ENCODE measurements at regions not wholly inside any gene's neighbourhood (a gene's known extent, or its start where the extent isn't known, plus 50 kb on each side); places are given as distances from the start of the nearest gene placed in this dataset.
"Not testable (repeated sequence)": the region's sequence is repeated elsewhere in the genome, so short reads cannot be mapped to it uniquely, and the experiment has no call there.

DNA sequence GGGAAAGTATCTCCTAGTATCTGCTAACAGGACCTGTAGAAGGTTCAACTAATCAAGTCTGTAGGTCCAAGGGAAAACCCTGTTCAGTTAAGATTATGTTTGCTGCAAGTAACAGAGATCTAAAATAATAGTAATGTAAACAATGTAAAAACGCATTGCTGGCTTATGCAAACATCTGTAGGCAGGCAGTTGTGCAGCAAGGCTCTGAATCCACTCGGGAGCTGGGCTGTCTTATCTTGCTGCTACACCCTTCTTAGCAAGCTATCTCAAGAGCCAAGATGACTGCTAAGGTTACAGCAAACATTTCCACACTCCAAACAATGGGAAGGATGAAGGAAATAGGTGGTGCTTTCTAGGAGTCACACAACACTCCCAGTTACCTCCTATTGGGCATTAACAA is 397.3 kb upstream of the NRSN1 start:
- in situ Hi-C loops (cut with HindIII; ENCODE audit: low pct_unique_long_range_greater_than_20kb, low sequenced_read_pairs): no loop called here
- DNase-seq (ENCODE audit: low read depth, low spot score): no peak

DNA sequence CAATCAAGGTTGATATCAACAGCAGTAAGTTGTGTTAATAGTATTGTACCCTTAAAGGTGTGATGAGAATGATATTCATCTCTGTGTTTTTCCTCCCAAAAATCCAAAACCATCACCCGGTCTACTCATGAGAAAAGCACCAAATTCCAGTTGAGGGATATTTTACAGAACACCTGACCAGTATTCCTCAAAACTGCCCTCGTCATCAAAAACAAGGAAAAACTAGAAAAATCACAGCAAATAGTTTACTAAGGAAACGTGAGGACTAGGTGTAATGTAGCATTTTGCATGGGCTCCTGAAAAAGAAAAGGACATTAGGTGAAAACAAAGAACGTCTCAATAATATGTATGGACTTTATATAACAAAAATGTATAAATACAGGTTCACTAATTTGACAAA is 394.4 kb upstream of the NRSN1 start:
- in situ Hi-C loops (cut with HindIII; ENCODE audit: low pct_unique_long_range_greater_than_20kb, low sequenced_read_pairs): no loop called here
- no peak for DNase-seq (ENCODE audit: low read depth, low spot score)

DNA sequence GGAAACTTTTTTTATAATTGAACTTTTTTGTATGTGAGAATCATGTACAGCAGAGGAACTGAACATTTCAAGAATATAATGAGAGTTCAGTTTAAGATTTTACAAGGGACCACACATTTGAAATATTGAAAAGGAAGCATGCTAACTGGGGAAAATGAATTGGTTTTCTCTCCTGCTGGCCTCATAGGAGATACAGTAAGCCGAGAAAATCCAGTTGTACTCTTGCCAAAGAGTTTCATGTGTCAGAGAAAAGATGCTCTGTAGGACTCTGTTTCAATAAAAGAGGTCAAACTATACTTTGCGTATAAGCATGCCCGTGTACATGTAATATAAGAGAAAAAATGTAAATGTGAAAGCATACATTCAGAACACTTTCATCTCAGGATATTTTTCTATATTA is 393.5 kb upstream of the NRSN1 start:
- DNase-seq (ENCODE audit: low read depth, low spot score): no peak
- in situ Hi-C loops (cut with HindIII; ENCODE audit: low pct_unique_long_range_greater_than_20kb, low sequenced_read_pairs): no loop called here

DNA sequence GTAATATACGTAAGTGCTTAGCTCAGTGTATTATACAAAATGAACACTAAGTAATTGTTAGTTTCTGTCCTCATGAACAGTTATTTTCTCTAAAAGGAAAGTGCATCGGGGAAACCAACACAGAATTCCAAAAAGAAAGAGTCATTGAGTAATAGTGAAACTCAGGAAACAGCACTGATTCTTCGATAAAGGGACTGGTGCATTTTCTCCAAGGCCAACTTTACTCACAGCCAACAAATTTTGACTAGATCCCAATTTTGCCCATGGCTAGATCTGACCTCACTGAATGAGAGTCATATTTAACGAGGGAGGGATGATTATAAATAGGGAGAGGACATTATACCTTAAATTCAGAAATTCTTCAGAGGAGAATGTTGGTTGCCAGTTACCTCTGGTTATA is 390.9 kb upstream of the NRSN1 start:
- in situ Hi-C loops (cut with HindIII; ENCODE audit: low pct_unique_long_range_greater_than_20kb, low sequenced_read_pairs): no loop called here
- DNase-seq (ENCODE audit: low read depth, low spot score): peak; percentile 58

DNA sequence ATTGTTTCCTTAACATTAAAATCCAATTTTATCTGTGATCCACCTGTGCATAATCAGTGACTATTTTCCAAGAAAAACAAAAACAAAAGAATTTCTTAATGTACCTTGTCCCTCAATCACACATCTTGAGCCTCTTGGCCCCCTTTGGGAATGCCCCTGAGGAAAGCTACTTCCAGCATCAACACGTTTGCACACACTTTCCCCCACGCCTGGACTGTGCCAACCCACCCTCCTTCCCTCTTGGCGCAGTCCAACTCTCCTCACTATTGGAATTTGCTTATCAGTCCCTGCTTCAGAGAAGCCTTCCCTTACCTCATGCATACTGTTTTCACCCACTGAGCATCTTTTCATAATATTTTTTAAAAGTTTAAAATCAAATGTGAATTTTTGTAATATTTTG is 389.4 kb upstream of the NRSN1 start:
- no peak for DNase-seq (ENCODE audit: low read depth, low spot score)
- in situ Hi-C loops (cut with HindIII; ENCODE audit: low pct_unique_long_range_greater_than_20kb, low sequenced_read_pairs): no loop called here

DNA sequence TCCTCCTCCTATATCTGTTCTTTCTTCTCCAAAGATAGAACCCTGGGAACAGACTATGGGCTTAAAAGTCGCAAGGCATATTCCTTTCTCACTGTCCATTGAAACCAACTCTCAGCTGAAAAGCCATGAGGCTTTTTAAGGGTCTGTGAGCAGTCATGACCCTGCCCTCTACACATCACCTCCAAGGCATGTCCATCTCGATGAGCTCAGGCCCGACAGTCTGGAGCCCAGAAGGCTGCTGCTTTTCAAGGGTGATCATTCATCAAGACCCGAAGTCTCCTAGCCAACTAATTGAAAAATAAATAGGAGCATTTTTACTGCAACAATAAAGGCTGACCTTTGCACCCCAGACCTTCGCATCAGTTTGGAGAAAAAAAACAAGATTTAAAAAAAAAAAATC is 378.8 kb upstream of the NRSN1 start:
- in situ Hi-C loops (cut with HindIII; ENCODE audit: low pct_unique_long_range_greater_than_20kb, low sequenced_read_pairs): no loop called here
- DNase-seq (ENCODE audit: low read depth, low spot score): no peak

DNA sequence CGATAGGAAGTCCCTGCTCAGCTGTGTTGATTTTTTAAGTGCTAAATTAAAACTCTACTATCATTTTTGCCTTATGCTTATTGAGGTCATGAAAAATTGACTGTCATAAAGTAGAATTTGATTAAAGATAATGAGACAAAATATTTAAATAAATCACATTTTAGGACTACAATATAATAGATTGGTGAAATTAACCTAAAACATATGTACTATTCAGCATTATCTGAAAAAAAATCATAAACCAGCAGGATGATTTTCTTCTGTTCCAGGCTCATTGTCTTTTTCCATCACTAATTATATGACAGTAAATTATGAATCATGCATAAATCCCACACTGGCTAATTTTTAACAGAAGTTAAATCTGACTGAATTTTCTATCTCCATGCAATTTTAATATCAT is 373.6 kb upstream of the NRSN1 start:
- no peak for DNase-seq (ENCODE audit: low read depth, low spot score)
- in situ Hi-C loops (cut with HindIII; ENCODE audit: low pct_unique_long_range_greater_than_20kb, low sequenced_read_pairs): no loop called here

DNA sequence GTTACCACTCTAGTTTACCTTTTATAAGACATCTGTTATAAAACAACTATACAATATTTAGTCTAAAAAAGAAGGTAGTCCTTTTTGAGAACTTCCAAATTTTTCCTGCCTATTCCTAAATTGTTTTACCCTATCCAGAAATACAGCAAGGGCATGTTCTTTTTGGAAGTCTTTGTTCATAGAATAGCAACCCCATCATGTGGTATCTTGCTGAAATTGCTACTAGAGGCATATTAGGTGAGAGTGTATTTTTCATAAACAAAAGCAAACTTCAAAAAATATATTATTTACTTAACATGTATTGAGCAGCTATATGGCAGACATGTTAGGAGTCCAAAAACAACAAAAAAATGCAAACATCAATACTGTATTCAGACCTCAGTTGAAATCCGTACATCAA is 371.8 kb upstream of the NRSN1 start:
- in situ Hi-C loops (cut with HindIII; ENCODE audit: low pct_unique_long_range_greater_than_20kb, low sequenced_read_pairs): no loop called here
- peak; percentile 49 for DNase-seq (ENCODE audit: low read depth, low spot score)

DNA sequence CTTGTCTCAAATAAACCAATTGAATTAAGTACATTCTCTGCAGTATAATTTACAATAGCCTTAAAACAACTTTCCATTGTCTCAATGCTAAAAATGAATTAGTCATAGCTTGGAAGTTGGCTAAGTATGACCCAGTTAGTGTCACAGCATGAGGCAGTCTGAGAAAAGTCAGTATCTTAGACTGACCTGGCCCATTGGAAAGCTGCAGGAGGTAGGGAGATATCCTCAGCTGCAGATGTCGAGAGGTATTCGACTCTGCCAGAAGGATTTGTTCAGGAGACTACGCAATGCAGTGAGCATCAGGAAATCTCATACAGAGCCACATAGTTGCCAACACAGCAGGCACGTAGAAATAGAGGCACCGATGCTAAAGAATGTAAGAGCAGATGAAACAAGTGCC is 350.9 kb upstream of the NRSN1 start:
- in situ Hi-C loops (cut with HindIII; ENCODE audit: low pct_unique_long_range_greater_than_20kb, low sequenced_read_pairs): no loop called here
- DNase-seq (ENCODE audit: low read depth, low spot score): no peak

DNA sequence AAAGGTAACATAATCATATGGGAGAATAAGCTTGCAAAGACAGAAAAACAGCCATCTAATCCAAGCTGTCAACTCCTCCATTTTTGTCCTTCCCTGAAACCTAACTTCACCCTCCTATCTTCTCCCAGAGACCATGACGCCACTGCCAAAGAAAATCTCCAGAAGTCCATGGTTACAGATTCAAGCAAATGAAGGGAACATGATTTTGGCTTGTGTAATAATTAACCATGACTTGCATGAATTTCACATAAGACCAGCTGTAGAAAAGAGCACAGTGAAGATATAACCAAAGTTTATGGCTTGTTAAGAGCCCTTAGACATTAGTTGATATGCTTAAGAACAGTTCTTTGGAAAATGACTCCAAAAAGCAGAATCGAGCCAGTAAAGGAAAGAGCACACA is 342.1 kb upstream of the NRSN1 start:
- in situ Hi-C loops (cut with HindIII; ENCODE audit: low pct_unique_long_range_greater_than_20kb, low sequenced_read_pairs): no loop called here
- no peak for DNase-seq (ENCODE audit: low read depth, low spot score)

DNA sequence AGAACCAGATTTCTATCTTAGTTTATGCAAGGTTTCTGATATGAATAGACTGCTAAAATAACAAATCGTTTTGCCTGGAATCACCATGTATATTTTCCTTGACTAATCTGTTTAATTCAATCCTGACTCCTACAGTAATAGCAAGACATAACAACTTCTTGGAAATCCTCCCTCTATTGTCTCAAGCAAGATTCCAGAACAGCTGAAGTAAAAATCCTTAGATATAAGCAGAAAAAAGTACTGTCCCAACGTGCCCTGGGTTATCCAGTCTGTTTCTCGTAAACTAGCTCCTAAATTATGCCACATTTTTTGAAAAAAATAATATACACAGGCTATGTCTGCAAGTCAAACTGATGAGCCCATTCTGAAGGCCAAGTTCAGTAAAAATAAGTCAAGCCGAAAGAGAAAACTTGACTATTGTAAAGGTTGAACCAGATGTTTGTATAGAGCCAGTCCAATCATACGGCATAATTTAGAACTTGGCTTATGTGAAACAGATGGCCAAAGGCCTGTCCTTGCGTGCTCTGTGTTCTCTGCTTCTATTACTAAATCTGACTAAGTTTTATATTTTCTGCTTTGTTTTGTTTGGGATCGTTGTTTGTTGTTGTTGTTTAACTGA is 341.6 kb upstream of the NRSN1 start:
- in situ Hi-C loops (cut with HindIII; ENCODE audit: low pct_unique_long_range_greater_than_20kb, low sequenced_read_pairs): no loop called here
- DNase-seq (ENCODE audit: low read depth, low spot score): no peak

DNA sequence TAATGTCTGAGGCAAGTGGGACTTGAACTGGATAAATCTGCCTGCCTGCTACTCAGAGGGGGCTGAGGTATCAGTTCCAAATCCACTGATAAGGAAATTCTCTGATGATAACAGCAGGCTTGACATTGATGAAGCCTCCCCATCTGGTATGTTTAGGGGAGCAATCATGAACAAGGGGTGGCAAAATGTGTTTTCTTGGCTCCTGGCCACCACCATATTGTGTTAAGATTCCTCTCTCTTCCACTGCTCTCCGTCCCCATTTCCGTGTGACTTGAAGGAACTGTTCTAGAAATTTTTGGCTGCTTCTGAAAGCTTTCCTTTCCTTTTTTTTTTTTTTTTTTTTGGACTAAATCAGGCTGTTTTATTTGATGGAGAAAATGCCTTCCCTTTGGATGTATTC is 335.3 kb upstream of the NRSN1 start:
- DNase-seq (ENCODE audit: low read depth, low spot score): no peak
- in situ Hi-C loops (cut with HindIII; ENCODE audit: low pct_unique_long_range_greater_than_20kb, low sequenced_read_pairs): no loop called here

DNA sequence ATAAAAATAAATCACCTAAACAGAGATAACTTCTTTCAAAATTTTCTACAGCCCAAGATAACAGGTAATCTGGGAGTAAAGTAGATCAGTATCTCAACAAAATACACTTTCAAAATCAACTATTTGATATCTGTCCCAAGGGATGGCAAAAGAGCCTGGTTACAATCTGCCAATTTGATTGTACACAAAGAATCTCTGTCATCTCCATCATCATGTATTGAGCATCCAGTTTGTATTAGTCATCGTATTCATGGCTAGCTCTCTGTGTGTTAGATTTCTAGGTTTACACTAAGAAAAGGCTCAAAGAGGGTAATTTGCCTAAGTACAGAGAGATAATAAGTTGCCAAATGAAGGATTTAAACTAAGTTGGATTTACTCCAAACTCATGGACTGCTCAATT is 329.0 kb upstream of the NRSN1 start:
- in situ Hi-C loops (cut with HindIII; ENCODE audit: low pct_unique_long_range_greater_than_20kb, low sequenced_read_pairs): no loop called here
- DNase-seq (ENCODE audit: low read depth, low spot score): peak; percentile 11

DNA sequence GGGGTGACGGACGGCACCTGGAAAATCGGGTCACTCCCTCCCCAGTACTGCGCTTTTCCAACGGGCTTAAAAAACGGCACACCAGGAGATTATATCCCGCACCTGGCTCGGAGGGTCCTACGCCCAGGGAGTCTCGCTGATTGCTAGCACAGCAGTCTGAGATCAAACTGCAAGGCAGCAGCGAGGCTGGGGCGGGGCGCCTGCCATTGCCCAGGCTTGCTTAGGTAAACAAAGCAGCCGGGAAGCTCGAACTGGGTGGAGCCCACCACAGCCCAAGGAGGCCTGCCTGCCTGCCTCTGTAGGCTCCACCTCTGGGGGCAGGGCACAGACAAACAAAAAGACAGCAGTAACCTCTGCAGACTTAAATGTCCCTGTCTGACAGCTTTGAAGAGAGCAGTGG is 321.7 kb upstream of the NRSN1 start:
- DNase-seq (ENCODE audit: low read depth, low spot score); in situ Hi-C loops (cut with HindIII; ENCODE audit: low pct_unique_long_range_greater_than_20kb, low sequenced_read_pairs): not testable (repeated sequence)

DNA sequence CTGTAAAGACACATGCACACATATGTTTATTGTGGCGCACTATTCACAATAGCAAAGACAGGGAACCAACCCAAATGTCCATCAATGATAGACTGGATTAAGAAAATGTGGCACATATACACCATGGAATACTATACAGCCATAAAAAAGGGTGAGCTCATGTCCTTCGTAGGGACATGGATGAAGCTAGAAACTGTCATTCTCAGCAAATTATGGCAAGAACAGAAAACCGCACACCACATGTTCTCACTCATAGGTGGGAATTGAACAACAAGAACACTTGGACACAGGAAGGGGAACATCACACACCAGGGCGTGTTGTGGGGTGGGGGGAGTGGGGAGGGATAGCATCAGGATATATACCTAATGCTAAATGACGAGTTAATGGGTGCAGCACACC is 304.9 kb upstream of the NRSN1 start:
- DNase-seq (ENCODE audit: low read depth, low spot score); in situ Hi-C loops (cut with HindIII; ENCODE audit: low pct_unique_long_range_greater_than_20kb, low sequenced_read_pairs): not testable (repeated sequence)

DNA sequence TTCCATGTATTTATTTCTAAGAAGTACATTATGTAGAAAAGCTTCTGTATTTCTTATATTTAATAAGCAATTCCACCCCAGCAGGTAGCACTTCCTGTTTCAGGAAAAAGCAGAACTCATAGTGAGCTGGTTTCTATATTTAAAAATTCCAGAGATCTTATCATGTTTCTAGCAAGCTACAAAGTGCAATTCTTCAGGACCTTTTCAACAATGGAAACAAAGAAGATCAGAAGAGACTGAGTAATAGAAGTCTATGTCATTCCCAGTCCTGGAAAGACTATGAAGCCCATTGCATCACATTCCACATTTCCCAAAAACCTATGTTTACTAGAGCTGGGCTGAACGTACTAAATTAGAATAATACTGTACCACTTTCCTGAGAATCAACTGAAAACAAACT is 302.6 kb upstream of the NRSN1 start:
- in situ Hi-C loops (cut with HindIII; ENCODE audit: low pct_unique_long_range_greater_than_20kb, low sequenced_read_pairs): no loop called here
- peak; percentile 62 for DNase-seq (ENCODE audit: low read depth, low spot score)

DNA sequence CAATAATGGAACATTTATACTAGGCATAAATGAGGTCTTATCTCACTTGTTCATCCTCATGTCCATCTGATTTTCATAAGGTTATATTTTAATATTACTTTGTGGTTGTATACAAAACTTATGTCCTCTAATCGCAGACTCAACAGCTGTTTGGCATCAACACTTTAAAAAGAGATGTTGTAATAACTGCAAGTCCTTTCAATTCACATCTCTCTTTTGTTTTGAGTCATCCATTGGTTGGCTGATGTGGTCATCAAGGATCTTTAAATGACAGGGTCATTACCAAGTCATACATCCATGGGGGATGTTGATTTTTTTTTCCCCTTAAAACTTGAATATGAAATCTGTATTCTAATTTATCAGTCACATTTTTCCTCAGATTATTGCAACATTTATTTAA is 299.4 kb upstream of the NRSN1 start:
- DNase-seq (ENCODE audit: low read depth, low spot score): no peak
- in situ Hi-C loops (cut with HindIII; ENCODE audit: low pct_unique_long_range_greater_than_20kb, low sequenced_read_pairs): no loop called here

DNA sequence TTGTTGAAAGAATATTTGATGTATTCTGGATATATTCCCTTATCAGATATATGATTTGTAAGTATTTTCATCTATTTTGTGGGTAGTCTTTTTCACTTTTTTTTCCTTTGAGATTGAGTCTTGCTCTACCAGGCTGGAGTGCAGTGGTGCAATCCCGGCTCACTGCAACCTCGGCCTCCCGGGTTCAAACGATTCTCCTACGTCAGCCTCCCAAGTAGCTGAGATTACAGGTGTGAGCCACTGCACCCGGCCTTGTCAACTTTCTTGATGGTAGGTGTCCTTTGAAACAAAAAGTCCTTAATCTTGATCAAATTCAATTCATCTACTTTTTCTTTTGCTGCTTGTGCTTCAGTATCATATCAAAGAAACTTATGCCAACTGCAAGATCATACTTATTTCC is 297.2 kb upstream of the NRSN1 start:
- no peak for DNase-seq (ENCODE audit: low read depth, low spot score)
- in situ Hi-C loops (cut with HindIII; ENCODE audit: low pct_unique_long_range_greater_than_20kb, low sequenced_read_pairs): no loop called here

DNA sequence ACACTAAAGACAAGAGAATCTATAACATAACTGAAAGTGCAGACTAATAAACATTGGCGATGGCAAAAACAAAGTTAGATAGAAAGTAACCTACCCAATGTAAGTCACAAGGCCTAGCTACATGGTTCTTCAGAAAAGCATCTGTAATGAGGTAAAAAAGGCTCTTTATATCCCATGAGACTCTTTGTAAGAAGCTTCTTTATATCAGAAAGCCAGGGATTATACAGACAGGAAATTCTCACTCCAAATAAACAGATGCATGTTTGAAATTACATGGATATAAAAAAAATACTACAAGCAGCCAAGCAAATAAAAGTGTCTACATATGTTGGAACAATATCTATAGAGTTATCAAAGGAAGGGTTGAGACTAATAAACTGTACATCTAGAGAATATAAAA is 284.9 kb upstream of the NRSN1 start:
- in situ Hi-C loops (cut with HindIII; ENCODE audit: low pct_unique_long_range_greater_than_20kb, low sequenced_read_pairs): no loop called here
- DNase-seq (ENCODE audit: low read depth, low spot score): peak; percentile 55

DNA sequence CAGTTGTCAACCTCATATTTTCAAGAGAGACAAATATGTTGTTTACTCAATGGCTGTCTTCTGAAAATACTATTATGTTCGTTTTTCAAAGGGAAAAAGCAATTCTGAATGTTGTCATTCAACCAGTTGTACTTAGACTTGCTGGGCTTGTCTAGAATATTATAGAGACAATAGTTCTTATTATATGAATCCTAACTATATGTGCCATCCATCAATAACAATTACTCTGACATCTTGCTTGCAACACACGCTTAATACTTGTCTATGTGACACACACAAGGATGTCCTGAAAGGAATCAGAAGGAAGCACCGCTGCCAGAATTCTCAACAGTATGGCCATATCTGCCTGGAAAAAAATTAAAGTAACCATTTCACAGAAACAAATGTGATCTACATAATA is 283.3 kb upstream of the NRSN1 start:
- in situ Hi-C loops (cut with HindIII; ENCODE audit: low pct_unique_long_range_greater_than_20kb, low sequenced_read_pairs): no loop called here
- no peak for DNase-seq (ENCODE audit: low read depth, low spot score)

Measured in SK-MEL-5 (cell line).